Left lobe of liver (tissue), 2 donors: ENCODE measurements at regions not wholly inside any gene's neighbourhood (a gene's known extent, or its start where the extent isn't known, plus 50 kb on each side); places are given as distances from the start of the nearest gene placed in this dataset.

ENCODE experiments used
- ATAC-seq: fragments of 200-7000 bp; cut with Tn5 transposase; one replicate; pipeline ENCODE4 v1.9.1; 2020; ENCODE audit warnings: mild to moderate bottlenecking, moderate library complexity
- DNase-seq: peaks from one replicate; pipeline ENCODE4 v3.0.0-alpha.2; 2020; ENCODE audit warnings: low spot score
- donor health status: DM: no; HTN: no; CAD: no; lungs with moderate emphysema.
- donor health status: DM: no; HTN: yes; CAD: no.

- ATAC-seq (no peak), DNase-seq (no peak)
These were observed 63.0 kb downstream of the INSIG1 start for GRCh38 chr7:155360495-155361345.

DNA sequence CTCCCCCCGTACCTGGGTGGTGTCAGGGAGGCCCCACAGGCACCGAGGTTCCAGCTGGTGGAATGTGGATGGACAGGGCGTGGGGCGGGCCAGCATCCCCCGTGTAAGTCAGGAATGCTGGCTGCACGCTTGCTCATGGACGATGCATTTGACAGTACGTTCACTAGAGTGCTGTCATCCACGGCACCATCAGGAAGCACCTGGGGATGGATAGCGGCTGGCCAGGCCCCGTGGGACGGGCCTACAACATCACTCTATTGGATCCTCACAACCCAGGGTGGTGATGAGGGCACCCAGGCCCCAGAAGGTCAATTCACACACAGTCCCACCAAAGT, 63.6 kb downstream of the INSIG1 start:
- no peak for ATAC-seq
- DNase-seq, result no peak

DNA sequence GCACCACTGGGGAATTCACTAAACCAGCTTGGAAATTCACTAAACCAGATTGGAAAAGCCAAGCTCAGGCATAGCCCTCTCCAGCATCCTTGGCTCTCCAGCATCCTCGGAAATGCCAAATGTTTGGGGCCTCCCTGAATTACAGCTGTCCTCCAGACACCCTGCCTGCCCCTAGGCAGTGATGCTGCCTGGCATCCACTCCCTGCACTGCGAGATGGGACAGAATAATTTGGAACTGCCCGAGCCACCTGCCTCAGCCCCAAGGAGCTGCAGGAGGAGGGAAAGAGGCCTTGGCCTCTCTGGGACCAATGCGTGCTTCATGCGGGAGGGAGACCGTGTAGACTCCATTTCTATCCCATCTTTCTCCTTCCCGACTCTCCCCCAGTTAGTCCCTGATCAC, 64.3 kb downstream of the INSIG1 start:
- ATAC-seq (no peak), DNase-seq (no peak)

DNA sequence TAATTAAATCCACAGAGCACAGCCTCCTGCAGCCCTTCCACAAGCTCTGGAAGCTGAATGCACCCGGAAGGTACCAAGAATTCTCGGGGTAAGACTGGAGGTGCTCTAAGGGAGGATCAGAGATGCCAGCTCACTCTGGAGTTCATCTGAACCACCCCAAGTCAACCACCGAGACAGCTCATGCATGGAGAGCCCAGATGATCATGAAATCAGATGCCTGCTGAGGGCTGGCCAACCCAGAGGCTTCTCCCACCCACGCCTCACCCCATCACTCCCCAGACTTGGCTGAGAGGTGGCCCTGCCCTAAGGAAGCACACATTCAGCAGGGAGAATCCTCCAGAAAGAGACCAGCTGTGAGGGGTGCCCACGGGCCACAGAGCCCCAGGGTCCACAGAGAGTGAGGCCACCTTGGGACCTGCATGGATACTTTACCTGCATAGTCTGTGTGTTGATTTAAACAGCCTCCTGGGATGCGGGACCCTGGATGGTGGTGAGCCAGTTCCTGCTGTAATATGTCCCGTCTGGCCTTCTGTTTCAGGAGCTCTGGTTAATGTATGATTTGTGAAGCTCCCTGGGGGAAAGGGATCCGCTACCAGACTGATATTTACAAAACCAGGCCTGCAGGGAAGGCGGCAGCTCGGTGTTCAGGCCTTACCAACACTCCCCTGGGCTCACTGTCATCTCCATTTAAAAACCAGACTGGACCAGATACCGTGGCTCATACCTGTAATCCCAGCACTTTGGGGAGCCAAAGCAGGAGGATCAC, 64.9 kb downstream of the INSIG1 start:
- DNase-seq (no peak), ATAC-seq (no peak)

DNA sequence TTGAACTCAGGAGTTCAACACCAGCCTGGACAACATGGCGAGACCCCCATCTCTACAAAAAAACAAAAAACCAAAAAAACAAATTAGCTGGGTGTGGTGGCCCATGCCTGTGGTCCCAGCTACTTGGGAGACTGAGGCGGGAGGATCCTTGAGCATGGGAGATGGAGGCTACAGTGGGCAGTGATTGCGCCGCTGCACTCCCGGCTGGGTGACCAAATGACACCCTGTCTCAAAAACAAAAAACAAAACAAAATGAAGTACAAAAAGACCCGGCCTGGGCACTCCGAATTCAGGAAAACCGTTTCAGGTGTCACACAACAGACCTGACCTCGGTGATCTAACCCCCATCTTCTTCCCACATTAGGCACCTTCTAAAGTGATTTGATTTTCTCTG, 65.5 kb downstream of the INSIG1 start:
- DNase-seq (no peak), ATAC-seq (no peak)

DNA sequence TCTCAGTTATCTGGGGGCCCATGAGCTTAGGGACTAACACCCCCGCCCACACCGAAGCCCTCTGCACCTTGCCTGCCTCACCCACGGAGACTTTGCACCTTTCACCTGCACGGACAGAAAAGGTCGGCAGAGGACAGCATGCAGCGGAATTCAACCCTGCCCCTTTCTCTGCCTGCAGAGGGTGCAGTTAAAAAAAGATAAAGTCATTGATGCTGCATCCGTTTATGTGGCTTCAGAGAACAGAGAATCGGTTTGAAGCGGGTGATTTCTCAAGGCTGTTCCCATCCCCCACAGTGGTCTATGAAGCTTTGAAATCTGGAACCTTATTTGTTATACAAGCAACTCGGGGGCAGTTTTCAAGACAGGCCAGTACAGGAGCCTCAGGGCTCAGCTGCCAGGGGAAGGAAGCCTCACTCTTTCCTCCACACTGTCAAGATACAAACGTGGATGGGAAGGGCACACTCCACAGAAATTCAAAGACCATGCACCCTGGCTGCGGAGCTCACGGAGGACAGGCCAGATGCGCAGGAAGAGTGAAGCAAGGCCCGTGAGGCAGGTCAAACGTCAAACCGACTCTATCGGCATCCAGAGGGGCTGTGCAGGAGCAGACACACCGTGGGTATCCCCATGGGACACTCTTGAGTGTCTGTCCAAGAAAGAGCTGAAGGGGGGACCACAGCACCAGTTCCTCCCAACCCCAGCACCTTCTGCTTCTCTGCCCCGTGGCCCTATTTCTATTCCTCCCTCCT, 66.3 kb downstream of the INSIG1 start:
- ATAC-seq, result peak; percentile 93
- no peak for DNase-seq

DNA sequence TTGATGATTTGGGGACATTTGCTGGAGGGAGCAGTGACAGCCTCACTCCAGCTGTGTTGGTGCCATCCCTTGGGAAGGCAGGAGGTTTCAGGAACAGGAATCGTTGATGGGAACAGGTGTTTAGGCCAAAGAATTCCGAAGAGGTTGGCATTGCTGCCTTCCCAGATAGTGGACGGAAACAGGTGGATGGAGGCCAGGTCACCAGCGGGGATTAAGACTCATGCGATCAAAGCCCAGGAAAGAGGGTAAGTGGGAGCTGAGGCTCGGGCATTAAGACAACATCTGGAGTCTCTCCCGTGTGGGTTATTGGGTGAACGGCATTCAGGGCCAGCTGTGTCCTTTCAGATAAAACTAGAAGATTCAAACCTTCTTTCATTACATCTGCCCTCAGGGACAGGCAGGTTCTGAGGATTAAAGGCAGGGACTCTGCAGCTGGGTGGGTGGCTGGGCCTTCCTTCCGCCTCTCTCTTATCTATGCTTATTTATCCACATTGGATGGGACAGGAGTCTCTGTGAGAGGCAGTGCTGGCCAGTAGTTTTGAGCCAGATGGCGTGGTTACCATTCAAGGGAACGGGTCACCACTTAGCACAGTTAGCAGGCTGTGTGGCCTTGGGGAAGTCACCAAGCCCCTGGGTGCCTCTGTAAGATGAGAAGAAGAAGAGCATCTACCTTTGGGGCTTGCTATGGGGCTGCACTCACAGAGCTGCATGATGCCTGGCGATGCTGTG, 67.6 kb downstream of the INSIG1 start:
- no peak for ATAC-seq
- no peak for DNase-seq

GRCh38 chr7:155368894-155369600, 71.4 kb downstream of the INSIG1 start:
- no peak for DNase-seq
- ATAC-seq, result no peak

DNA sequence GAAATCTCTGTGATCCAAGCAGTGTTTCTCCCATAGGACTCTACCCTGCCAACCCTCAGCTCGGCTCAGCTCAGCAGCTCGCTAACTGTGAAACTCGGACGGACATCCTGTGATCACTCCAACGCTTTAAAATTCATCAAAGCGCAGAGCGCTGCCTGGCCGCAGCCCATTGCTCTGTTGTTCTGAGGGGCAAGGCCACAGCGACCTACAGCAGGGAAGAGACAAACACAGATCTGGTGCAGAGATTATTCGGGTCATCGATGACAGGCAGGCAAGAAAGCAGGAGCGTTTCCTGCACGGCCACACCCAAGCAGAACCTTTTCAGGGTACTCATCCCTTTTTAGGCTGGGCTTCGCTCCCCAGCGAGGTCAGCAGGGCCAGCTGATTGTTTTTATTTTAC, 72.1 kb downstream of the INSIG1 start:
- ATAC-seq (no peak), DNase-seq (no peak)

DNA sequence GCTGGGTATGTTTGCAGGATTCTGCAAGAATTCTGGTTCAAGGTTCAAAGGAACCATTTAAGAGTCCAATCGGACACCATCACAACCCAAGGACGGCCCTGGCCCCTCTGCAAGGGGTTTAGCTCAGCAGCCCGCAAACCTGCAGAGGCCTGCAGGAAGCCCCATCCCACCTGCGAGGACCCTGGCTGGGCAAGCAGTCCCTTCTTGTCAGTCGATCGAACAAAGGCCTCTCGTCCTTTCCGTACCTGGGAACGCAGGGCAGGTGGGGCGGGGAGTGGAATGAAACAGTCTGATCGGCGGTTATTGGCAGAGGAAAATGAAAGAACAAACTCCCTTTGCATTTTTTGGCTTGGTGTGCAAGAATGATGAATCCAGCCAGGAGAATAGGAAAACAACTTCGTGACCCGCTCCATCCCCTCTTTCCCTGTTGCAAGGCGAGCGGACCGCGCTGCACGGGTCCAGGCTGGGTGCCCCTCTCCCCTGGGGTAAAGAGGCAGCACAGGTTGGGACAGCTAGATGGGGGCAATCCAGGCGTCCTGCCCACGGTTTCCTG, 73.7 kb downstream of the INSIG1 start:
- ATAC-seq (no peak), DNase-seq (no peak)

GRCh38 chr7:155371884-155372781, 74.5 kb downstream of the INSIG1 start:
- DNase-seq (no peak), ATAC-seq (peak; percentile 79)

GRCh38 chr7:155372782-155373358, 75.2 kb downstream of the INSIG1 start:
- DNase-seq, result no peak
- no peak for ATAC-seq

DNA sequence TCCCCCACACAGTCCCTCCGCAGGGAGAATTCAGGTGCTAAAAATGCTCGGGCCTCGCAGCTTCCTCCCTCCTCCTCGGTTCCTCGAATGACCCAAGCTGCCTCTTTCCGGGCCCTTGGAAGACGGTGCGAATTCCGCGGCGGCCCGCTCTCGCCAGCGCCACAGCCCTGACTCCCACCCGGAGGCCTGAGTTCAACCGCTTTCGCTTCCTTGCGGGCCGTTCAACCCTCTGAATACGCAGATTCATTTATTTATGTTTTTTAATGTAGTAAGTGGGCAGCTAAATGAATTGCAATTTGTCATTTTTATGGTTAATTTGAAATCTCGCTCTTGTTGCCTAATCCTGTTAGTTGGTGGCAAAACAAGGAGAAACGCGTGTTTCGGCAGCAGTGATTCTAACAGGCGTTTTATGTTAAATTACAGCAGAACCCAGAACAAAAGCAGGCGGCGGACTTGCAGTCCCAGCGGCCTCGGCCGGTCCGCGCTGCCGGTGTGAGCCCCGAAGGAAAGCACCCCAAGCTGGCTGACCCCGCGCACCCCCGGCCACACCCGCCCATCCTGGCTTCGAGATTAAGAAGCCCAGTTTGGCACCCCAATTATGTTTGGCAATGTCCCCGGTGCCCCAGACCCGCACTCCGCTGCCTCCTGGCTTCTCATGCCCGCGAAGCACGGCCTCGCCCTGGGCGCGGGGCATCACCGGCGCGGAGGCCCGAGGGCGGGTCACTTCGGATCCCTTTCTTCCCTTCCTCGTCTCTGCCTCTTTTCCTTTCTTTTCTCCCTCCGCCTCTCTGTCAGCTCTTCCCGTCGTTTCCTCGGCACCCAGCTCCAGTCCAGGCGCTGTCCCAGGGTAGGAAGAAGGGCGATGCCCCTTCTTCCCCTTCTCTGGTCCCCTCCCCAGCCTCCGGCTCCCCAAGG, 75.9 kb downstream of the INSIG1 start:
- ATAC-seq (no peak), DNase-seq (no peak)

- ATAC-seq (no peak), DNase-seq (no peak)
These were observed 76.9 kb downstream of the INSIG1 start for GRCh38 chr7:155374276-155375252.

- DNase-seq (no peak), ATAC-seq (no peak)
These were observed 77.9 kb downstream of the INSIG1 start for GRCh38 chr7:155375337-155376277.
